ENCODE measurements at regions not wholly inside any gene's neighbourhood (a gene's known extent, or its start where the extent isn't known, plus 50 kb on each side); places are given as distances from the start of the nearest gene placed in this dataset.

GRCh38 chr6:145175470-145175869 lies 559.9 kb downstream of the EPM2A start:
- no peak for FAIRE-seq
- CTCF ChIA-PET (ENCODE audit: partially characterized antibody) = interaction anchor here (1.0 kb wide), 1 partner anchor 39 kb away, joined by 3 read pairs; no protein-coding TSS in a partner anchor
- TF ChIP-seq TEAD4 (IDR thresholded peaks at IDR 0.05; ENCODE audit: low read depth, low read length) (no peak), SIRT6 (IDR thresholded peaks at IDR 0.05; ENCODE audit: low read length) (no peak), TAF7 (optimal IDR thresholded peaks at IDR 0.05; ENCODE audit: borderline replicate concordance, low read depth, low read length) (no peak)

More at GRCh38 chr6:145175470-145175869, 559.9 kb downstream of the EPM2A start:
- DNase-seq (ENCODE audit: low read depth in 1 of 2, low spot score in 2 of 2) = no peak
- H3K23me2 ChIP-seq (ENCODE audit: low read depth, low read length) = no peaks in the 10 kb centered on the region
- no peak overlapping the region for H4K8ac ChIP-seq (ENCODE audit: extremely low read depth, insufficient read depth, low read length)
- no peak overlapping the region for H2BK15ac ChIP-seq (ENCODE audit: low read length)
- no peak overlapping the region for H3K27ac ChIP-seq (ENCODE audit: low read depth, low read length)
- H3K9ac ChIP-seq (replicated peaks in 1 of 4; ENCODE audit: extremely low read depth in 1 of 4, low read depth in 3 of 4, low read length in 3 of 4) = no peak overlapping the region
- H3K4ac ChIP-seq (replicated peaks; ENCODE audit: insufficient read length, low read depth, low read length) = no peak overlapping the region
- no peak overlapping the region for H2BK20ac ChIP-seq (ENCODE audit: low read length)
- H3K4me2 ChIP-seq (ENCODE audit: insufficient read depth in 1 of 2, low read depth in 2 of 2, low read length in 2 of 2) = no peak overlapping the region
- no peak overlapping the region for H3K4me3 ChIP-seq (ENCODE audit: extremely low read depth in 1 of 4, insufficient read depth in 2 of 4, low read depth in 3 of 4, low read length in 4 of 4)
- no peaks in the 10 kb centered on the region for H4K20me1 ChIP-seq (replicated peaks in 1 of 2; ENCODE audit: control insufficient read depth in 1 of 2, insufficient read depth in 2 of 2, low read length in 2 of 2)
- no peaks in the 10 kb centered on the region for H3K79me2 ChIP-seq (ENCODE audit: control insufficient read depth in 1 of 2, insufficient read depth in 2 of 2, low read length in 2 of 2)
- no peak overlapping the region for H2BK120ac ChIP-seq (replicated peaks; ENCODE audit: low read depth, low read length)
- no peaks in the 10 kb centered on the region for H3K27me3 ChIP-seq (replicated peaks in 1 of 4; ENCODE audit: control insufficient read depth in 3 of 4, extremely low read depth in 1 of 4, insufficient read depth in 3 of 4, low read length in 3 of 4)
- no peak overlapping the region for H3K14ac ChIP-seq (ENCODE audit: insufficient read length)
- WGBS, 2 experiments (ENCODE audit: extremely low coverage in 1 of 2, insufficient coverage in 1 of 2, insufficient read length in 1 of 2, insufficient replicate concordance in 2 of 2, low coverage in 1 of 2, low lambda C conversion rate in 2 of 2, missing lambda C conversion rate in 1 of 2) = 92% methylated on average over 6 of the region's 6 CpGs; no CpG with 5 or more reads in 1 of the 2 experiments
- H2AK5ac ChIP-seq (ENCODE audit: low read depth, low read length) = no peak overlapping the region
- H2BK12ac ChIP-seq (ENCODE audit: low read depth, low read length) = no peak overlapping the region
- H3K79me1 ChIP-seq (ENCODE audit: low read depth, low read length) = no peaks in the 10 kb centered on the region
- no peak overlapping the region for H3K18ac ChIP-seq (ENCODE audit: extremely low read depth, low read length)
- no peak overlapping the region for H4K5ac ChIP-seq (ENCODE audit: insufficient read length, low read depth, low read length)
- no peak overlapping the region for H2AFZ ChIP-seq (ENCODE audit: low read length)
- POLR2A ChIA-PET (ENCODE audit: partially characterized antibody) = interaction anchor here (0.6 kb wide), 1 partner anchor 561 kb away, joined by 5 read pairs; no protein-coding TSS in a partner anchor
- H3K23ac ChIP-seq (ENCODE audit: insufficient read length) = no peak overlapping the region
- no peak overlapping the region for H2BK5ac ChIP-seq (ENCODE audit: low read depth, low read length)
- no peaks in the 10 kb centered on the region for H3K4me1 ChIP-seq (replicated peaks in 1 of 4; ENCODE audit: control insufficient read depth in 3 of 4, insufficient read depth in 4 of 4, low read length in 3 of 4)
- no peaks in the 10 kb centered on the region for H3K9me3 ChIP-seq (ENCODE audit: insufficient read depth in 2 of 2, low read depth in 1 of 2, low read length in 1 of 2)
- H4K91ac ChIP-seq (replicated peaks; ENCODE audit: insufficient read length, low read length) = no peak overlapping the region
- H3K36me3 ChIP-seq (ENCODE audit: control insufficient read depth in 2 of 4, insufficient read depth in 4 of 4, low read length in 3 of 4) = no peaks in the 10 kb centered on the region
- H3K56ac ChIP-seq (replicated peaks; ENCODE audit: insufficient read length, low read depth, low read length) = no peak overlapping the region

All from H1 (cell line).